ENCODE measurements at regions not wholly inside any gene's neighbourhood (a gene's known extent, or its start where the extent isn't known, plus 50 kb on each side); places are given as distances from the start of the nearest gene placed in this dataset.

- H3K27ac ChIP-seq = no peak overlapping the region
- no peak overlapping the region for H3K4me2 ChIP-seq
- no peak overlapping the region for H2AFZ ChIP-seq (replicated peaks)
- H3K4me3 ChIP-seq = no peak overlapping the region
- no peaks in the 10 kb centered on the region for H3K36me3 ChIP-seq
- no peak overlapping the region for H3K27ac Mint-ChIP-seq
- peaks cover 8% of the 10 kb centered on the region for H3K4me1 Mint-ChIP-seq
- H3K27me3 Mint-ChIP-seq (ENCODE audit: insufficient read depth, low read depth) = peaks cover 4% of the 10 kb centered on the region
- TF ChIP-seq EZH2 (IDR thresholded peaks at IDR 0.05) (no peak), EZH2phosphoT487 (IDR thresholded peaks at IDR 0.05) (no peak), CTCF (IDR thresholded peaks at IDR 0.05) (no peak)
- H3K36me3 Mint-ChIP-seq = no peaks in the 10 kb centered on the region
- no peak overlapping the region for H3K9ac ChIP-seq
- H3K4me1 ChIP-seq = no peaks in the 10 kb centered on the region
- no peak for DNase-seq (ENCODE audit: low spot score)
- H4K20me1 ChIP-seq (ENCODE audit: low read depth) = no peaks in the 10 kb centered on the region
- no peaks in the 10 kb centered on the region for H3F3A ChIP-seq (ENCODE audit: low read depth)
- H3K9me3 Mint-ChIP-seq = no peaks in the 10 kb centered on the region
- no peaks in the 10 kb centered on the region for H3K9me3 ChIP-seq (ENCODE audit: low read depth)
- H3K79me2 ChIP-seq (ENCODE audit: low read depth) = no peaks in the 10 kb centered on the region
- H3K4me3 Mint-ChIP-seq = no peak overlapping the region
- peaks cover 28% of the 10 kb centered on the region for H3K27me3 ChIP-seq
Observed at GRCh38 chr3:139235192-139235591, 108.6 kb upstream of the MRPS22 start.

DNA sequence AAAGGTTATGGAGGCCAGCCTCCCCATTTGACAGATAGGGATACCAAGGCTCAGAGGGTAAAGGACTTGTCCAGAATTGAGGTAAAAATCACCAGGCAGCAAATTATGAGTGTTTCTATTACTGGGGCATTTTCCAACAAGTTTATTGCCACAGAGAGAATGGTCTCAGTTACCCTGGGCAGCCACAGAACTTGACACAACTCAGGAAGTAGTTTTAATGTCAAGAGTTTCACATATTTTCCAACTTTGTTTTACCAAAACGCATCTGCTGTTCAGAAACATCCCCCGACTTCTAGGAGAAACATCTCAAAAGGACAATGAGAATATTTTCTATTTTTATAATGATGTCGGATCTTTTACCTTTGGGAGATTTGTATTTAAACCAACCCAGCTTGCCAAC is 107.5 kb upstream of the MRPS22 start:
- Mint-ChIP-seq H3K9me3 (no peaks in the 10 kb centered on the region), H3K27me3 (ENCODE audit: insufficient read depth, low read depth) (peaks cover 4% of the 10 kb centered on the region), H3K27ac (no peak overlapping the region), H3K4me3 (no peak overlapping the region), H3K4me1 (peaks cover 8% of the 10 kb centered on the region), H3K36me3 (no peaks in the 10 kb centered on the region)
- Histone ChIP-seq H3K9me3 (ENCODE audit: low read depth) (no peaks in the 10 kb centered on the region), H3K79me2 (ENCODE audit: low read depth) (no peaks in the 10 kb centered on the region), H3F3A (ENCODE audit: low read depth) (no peaks in the 10 kb centered on the region), H2AFZ (replicated peaks) (no peak overlapping the region), H3K4me1 (no peaks in the 10 kb centered on the region), H3K4me2 (no peak overlapping the region), H3K27ac (no peak overlapping the region), H3K27me3 (peaks cover 40% of the 10 kb centered on the region), H4K20me1 (ENCODE audit: low read depth) (no peaks in the 10 kb centered on the region), H3K9ac (no peak overlapping the region), H3K4me3 (no peak overlapping the region), H3K36me3 (no peaks in the 10 kb centered on the region)
- no peak for DNase-seq (ENCODE audit: low spot score)
- TF ChIP-seq EZH2phosphoT487 (IDR thresholded peaks at IDR 0.05) = no peak
- TF ChIP-seq CTCF (IDR thresholded peaks at IDR 0.05) = no peak
- TF ChIP-seq EZH2 (IDR thresholded peaks at IDR 0.05) = no peak

DNA sequence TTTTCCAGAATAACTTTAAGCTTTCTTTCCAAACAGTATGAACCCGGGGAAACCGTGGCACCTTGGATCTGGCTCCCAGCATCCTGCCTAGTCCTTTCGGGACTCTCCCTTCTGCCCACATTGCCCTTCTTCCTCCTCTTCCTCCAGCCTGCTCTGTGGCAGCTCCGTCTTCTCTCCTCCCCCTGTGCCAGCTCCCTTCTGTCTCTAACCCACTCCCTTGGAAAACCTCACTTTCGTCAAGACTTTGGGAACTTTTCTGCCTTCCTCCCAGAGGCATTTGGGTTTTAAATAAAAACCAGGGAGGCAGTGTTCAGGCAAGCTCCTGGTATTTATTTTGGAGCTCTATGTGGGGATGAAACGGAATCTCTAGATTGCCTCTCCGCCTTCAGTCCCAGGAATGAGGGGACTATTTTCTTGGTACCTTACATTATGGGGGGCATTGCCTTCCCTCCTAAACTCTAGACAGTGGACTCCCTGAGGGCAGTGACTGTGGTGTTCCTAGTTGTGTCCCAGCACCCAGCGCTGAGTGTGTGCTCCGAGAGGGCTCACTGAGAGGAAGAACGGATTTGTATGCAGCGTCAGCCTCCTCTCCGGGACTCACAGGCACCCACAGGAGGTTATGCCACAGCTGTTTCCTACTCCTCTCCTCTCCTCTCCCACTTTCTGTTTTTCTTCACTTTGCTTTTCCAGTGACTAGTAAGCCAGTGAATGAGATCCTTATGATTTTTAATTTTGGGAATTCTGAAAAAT is 105.4 kb upstream of the MRPS22 start:
- no peaks in the 10 kb centered on the region for H4K20me1 ChIP-seq (ENCODE audit: low read depth)
- no peaks in the 10 kb centered on the region for H3K9me3 Mint-ChIP-seq
- H3K27ac Mint-ChIP-seq = no peak overlapping the region
- no peak overlapping the region for H3K4me2 ChIP-seq
- H3K27me3 ChIP-seq = peaks cover 61% of the 10 kb centered on the region
- no peaks in the 10 kb centered on the region for H3K9me3 ChIP-seq (ENCODE audit: low read depth)
- peaks cover 2% of the 10 kb centered on the region for H3K27me3 Mint-ChIP-seq (ENCODE audit: insufficient read depth, low read depth)
- no peak overlapping the region for H3K4me3 ChIP-seq
- no peaks in the 10 kb centered on the region for H3K4me1 ChIP-seq
- peak overlapping the region; percentile 53 for H2AFZ ChIP-seq (replicated peaks)
- DNase-seq (ENCODE audit: low spot score) = no peak
- no peaks in the 10 kb centered on the region for H3K79me2 ChIP-seq (ENCODE audit: low read depth)
- TF ChIP-seq CTCF (IDR thresholded peaks at IDR 0.05) (no peak), EZH2 (IDR thresholded peaks at IDR 0.05) (no peak), EZH2phosphoT487 (IDR thresholded peaks at IDR 0.05) (no peak)
- H3K36me3 Mint-ChIP-seq = no peaks in the 10 kb centered on the region
- no peak overlapping the region for H3K9ac ChIP-seq
- no peaks in the 10 kb centered on the region for H3K36me3 ChIP-seq
- H3K4me1 Mint-ChIP-seq = peaks cover 8% of the 10 kb centered on the region
- no peaks in the 10 kb centered on the region for H3F3A ChIP-seq (ENCODE audit: low read depth)
- no peak overlapping the region for H3K27ac ChIP-seq
- H3K4me3 Mint-ChIP-seq = no peak overlapping the region

Measured in neural progenitor cell (in vitro differentiated cells).